B cell (primary cell): ENCODE measurements at regions not wholly inside any gene's neighbourhood (a gene's known extent, or its start where the extent isn't known, plus 50 kb on each side); places are given as distances from the start of the nearest gene placed in this dataset.

ENCODE experiments used
- CTCF ChIP-seq: fragments of 200-600 bp; IDR thresholded peaks from one replicate; pipeline ENCODE4 v1.8.0; 2022; ENCODE audit warnings: antibody characterized with exemption, mild to moderate bottlenecking
- EZH2 ChIP-seq: IDR thresholded peaks from 2 replicates; pipeline ENCODE4 v1.6.1; 2012; ENCODE audit warnings: borderline replicate concordance, low read depth, mild to moderate bottlenecking, moderate library complexity, low read length; ENCODE audit not compliant: insufficient read depth, poor library complexity, severe bottlenecking

- TF ChIP-seq CTCF (no peak), EZH2 (no peak)
Measured at GRCh38 chr9:96034553-96035122, 159.1 kb downstream of the ERCC6L2 start.
